LNCaP clone FGC (cell line): ENCODE measurements at regions not wholly inside any gene's neighbourhood (a gene's known extent, or its start where the extent isn't known, plus 50 kb on each side); places are given as distances from the start of the nearest gene placed in this dataset.

Source experiments
- DNase-seq: peaks from one replicate; pipeline ENCODE4 v3.0.0-alpha.2; 2011; ENCODE audit warnings: low read depth
- H3K4me3 ChIP-seq: 2 replicates; pipeline ENCODE4 v1.5.1; 2011; ENCODE audit warnings: mild to moderate bottlenecking, low read depth, low read length, control low read depth
- CTCF ChIP-seq: IDR thresholded peaks from 2 replicates; pipeline ENCODE4 v1.5.1; 2012; ENCODE audit warnings: mild to moderate bottlenecking; ENCODE audit not compliant: control insufficient read depth, insufficient read depth; ENCODE audit errors: extremely low read depth

- DNase-seq = no peak
- no peak for TF ChIP-seq CTCF
- H3K4me3 ChIP-seq = no peak overlapping the region
Measured at GRCh38 chr1:56300836-56301235, 278.5 kb downstream of the PLPP3 start.

GRCh38 chr1:56298866-56299265 is 280.5 kb downstream of the PLPP3 start:
- no peak for DNase-seq
- H3K4me3 ChIP-seq = no peak overlapping the region
- TF ChIP-seq CTCF = no peak

DNA sequence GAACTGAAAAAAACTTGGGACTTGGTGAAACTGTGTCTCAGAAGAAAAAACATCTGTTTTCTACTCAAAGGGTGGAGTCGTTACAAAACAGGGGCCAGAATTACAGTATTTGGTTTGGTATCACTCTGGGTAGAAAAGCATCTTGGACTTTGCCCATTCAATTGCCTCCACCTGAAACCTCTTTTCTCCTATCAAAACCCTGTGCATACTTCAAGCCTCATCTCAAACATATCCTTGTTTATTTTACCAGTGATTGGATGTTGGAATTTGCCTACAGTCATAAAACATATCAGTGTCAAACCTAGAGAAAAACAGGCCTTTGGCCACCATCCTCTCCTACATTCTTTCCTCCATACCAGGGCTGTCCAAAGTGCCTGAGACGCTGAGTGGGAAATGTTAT is 281.5 kb downstream of the PLPP3 start:
- DNase-seq = no peak
- no peak for TF ChIP-seq CTCF
- H3K4me3 ChIP-seq = no peak overlapping the region

GRCh38 chr1:56297208-56297607 is 282.2 kb downstream of the PLPP3 start:
- no peak overlapping the region for H3K4me3 ChIP-seq
- TF ChIP-seq CTCF = no peak
- DNase-seq = no peak

DNA sequence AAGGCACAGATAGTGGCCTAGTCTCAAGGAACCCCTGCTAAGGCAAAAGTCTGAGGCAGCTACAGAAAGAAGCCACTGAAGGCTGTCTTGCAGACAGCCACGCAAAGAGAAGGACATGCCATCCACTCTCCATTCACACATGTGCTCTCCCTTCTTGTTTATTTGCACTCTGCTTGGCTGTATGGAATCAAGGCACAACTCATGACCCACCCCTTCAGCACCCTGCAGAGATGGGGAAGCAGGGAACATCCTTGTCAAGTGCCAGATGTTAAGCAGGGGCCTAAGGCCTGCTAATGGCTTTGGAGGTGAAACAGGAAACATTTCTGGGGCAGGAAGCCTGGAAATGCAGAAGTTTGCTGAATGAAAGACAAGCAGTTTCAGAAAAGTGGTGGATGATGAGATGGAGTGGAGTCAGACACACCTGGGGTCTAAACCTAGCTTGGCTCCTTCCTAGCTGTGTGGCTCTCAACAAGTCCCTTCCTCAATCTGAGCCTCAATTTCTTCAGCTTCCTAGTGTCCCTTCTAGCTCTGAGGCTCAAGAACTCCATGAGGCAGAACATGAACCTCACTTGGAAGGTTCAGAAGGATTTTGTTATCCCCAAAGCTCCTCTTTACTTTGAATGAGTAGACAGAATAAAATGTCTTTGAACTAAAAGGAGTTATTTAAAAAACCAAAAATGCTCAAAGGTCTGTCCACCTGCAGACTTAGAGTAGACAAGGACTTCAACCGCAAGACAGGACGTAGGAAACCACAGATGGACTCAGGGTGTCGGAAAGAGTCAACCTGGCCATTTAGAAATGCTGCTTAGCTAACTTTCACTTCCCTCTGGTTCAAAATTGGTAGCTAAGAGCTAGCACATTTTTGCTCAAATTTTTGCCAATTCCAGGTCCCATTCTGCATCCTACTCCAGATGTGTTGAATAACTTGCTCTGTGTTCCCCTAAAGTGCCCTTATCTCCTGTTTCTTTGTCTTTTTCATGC is 283.1 kb downstream of the PLPP3 start:
- no peak for DNase-seq
- no peak overlapping the region for H3K4me3 ChIP-seq
- TF ChIP-seq CTCF = no peak

- DNase-seq = no peak
- no peak for TF ChIP-seq CTCF
- no peak overlapping the region for H3K4me3 ChIP-seq
Measured at GRCh38 chr1:56291374-56291919, 287.9 kb downstream of the PLPP3 start.
